ENCODE measurements at regions not wholly inside any gene's neighbourhood (a gene's known extent, or its start where the extent isn't known, plus 50 kb on each side); places are given as distances from the start of the nearest gene placed in this dataset.

DNA sequence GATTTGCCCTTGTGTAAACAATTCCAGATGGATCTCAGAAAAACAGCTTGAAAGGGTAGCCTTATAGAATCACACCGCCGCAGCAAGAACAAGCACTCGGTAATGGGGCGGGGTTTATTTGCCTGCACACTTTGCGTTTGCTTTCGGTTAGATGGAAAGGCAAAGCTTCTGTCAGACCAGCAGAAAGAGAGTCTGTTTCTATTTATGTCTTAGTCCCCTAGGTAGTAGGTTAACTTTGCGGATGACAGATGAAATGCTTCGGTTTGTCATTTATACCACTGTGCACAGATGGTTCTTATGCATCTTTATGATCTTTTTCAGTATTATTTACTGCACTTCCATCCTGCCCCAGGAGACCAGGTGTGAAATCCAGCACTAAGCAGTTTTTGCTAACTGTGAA is 62.2 kb downstream of the PYDC2 start:
- TF ChIP-seq, protein P1, sequence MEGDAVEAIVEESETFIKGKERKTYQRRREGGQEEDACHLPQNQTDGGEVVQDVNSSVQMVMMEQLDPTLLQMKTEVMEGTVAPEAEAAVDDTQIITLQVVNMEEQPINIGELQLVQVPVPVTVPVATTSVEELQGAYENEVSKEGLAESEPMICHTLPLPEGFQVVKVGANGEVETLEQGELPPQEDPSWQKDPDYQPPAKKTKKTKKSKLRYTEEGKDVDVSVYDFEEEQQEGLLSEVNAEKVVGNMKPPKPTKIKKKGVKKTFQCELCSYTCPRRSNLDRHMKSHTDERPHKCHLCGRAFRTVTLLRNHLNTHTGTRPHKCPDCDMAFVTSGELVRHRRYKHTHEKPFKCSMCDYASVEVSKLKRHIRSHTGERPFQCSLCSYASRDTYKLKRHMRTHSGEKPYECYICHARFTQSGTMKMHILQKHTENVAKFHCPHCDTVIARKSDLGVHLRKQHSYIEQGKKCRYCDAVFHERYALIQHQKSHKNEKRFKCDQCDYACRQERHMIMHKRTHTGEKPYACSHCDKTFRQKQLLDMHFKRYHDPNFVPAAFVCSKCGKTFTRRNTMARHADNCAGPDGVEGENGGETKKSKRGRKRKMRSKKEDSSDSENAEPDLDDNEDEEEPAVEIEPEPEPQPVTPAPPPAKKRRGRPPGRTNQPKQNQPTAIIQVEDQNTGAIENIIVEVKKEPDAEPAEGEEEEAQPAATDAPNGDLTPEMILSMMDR (IDR thresholded peaks at IDR 0.05): no peak
- TF ChIP-seq POLR2AphosphoS5 (IDR thresholded peaks at IDR 0.05; ENCODE audit: insufficient read depth in 1 of 2, low read depth in 1 of 2) (no peak), POLR2A (IDR thresholded peaks at IDR 0.05) (no peak)

Data from vagina (tissue), 2 donors.